Activated CD4-positive, alpha-beta memory T cell treated with anti-CD3 and anti-CD28 coated beads for 36 hours (primary cell): ENCODE measurements at regions not wholly inside any gene's neighbourhood (a gene's known extent, or its start where the extent isn't known, plus 50 kb on each side); places are given as distances from the start of the nearest gene placed in this dataset.

Experiments used
- CTCF ChIA-PET: fragments of 350-600 bp; sonication (Branson Sonifier 250); formaldehyde crosslinking; loops from one replicate; lab custom pipeline; 2021; ENCODE audit warnings: antibody characterized with exemption, inconsistent platforms; lab: Charles Lee
- POLR2A ChIA-PET: fragments of 350-600 bp; sonication (Branson Sonifier 250); formaldehyde crosslinking; loops from one replicate; lab custom pipeline; 2021; ENCODE audit warnings: antibody characterized with exemption; lab: Charles Lee
- DNase-seq: peaks from one replicate; pipeline ENCODE4 v3.0.0-alpha.2; 2020
- H3K27ac Mint-ChIP-seq: one replicate; pipeline ENCODE4 v1.8.0; 2021; ENCODE audit warnings: mixed read lengths
- H3K27me3 Mint-ChIP-seq: one replicate; pipeline ENCODE4 v1.8.0; 2021; ENCODE audit warnings: mixed read lengths
- H3K36me3 Mint-ChIP-seq: one replicate; pipeline ENCODE4 v1.8.0; 2021; ENCODE audit warnings: mixed read lengths
- H3K4me1 Mint-ChIP-seq: one replicate; pipeline ENCODE4 v1.8.0; 2021; ENCODE audit warnings: low read depth, mixed read lengths
- H3K4me3 Mint-ChIP-seq: one replicate; pipeline ENCODE4 v1.8.0; 2021; ENCODE audit warnings: mild to moderate bottlenecking, mixed read lengths
- H3K9me3 Mint-ChIP-seq: one replicate; pipeline ENCODE4 v1.8.0; 2021; ENCODE audit warnings: mixed read lengths
- intact Hi-C: fragments of 100-400 bp; cut with micrococcal nuclease; formaldehyde crosslinking; loops from one replicate; pipeline ENCODE4 v1.15.1; 2023

- no peaks in the 10 kb centered on the region for H3K4me1 Mint-ChIP-seq
- ChIA-PET CTCF (no interaction called here), POLR2A (no interaction called here)
- H3K36me3 Mint-ChIP-seq, result no peaks in the 10 kb centered on the region
- H3K4me3 Mint-ChIP-seq, result no peak overlapping the region
- no peaks in the 10 kb centered on the region for H3K27me3 Mint-ChIP-seq
- no peak overlapping the region for H3K27ac Mint-ChIP-seq
- H3K9me3 Mint-ChIP-seq, result no peaks in the 10 kb centered on the region
- intact Hi-C loops, result no loop called here
- DNase-seq, result no peak
These were observed 607.3 kb downstream of the CDH26 start for GRCh38 chr20:60565551-60565950.

GRCh38 chr20:60569116-60569515 lies 610.9 kb downstream of the CDH26 start:
- ChIA-PET POLR2A (no interaction called here), CTCF (no interaction called here)
- DNase-seq, result no peak
- no peak overlapping the region for H3K27ac Mint-ChIP-seq
- no peaks in the 10 kb centered on the region for H3K36me3 Mint-ChIP-seq
- H3K4me3 Mint-ChIP-seq, result no peak overlapping the region
- H3K4me1 Mint-ChIP-seq, result no peaks in the 10 kb centered on the region
- peaks cover 3% of the 10 kb centered on the region for H3K27me3 Mint-ChIP-seq
- H3K9me3 Mint-ChIP-seq, result no peaks in the 10 kb centered on the region
- intact Hi-C loops, result no loop called here

- Mint-ChIP-seq H3K27ac (no peak overlapping the region), H3K4me1 (no peaks in the 10 kb centered on the region), H3K4me3 (no peak overlapping the region), H3K27me3 (peaks cover 3% of the 10 kb centered on the region), H3K9me3 (no peaks in the 10 kb centered on the region), H3K36me3 (no peaks in the 10 kb centered on the region)
- POLR2A ChIA-PET, result no interaction called here
- no peak for DNase-seq
- intact Hi-C loops, result no loop called here
- CTCF ChIA-PET, result no interaction called here
These were observed 612.5 kb downstream of the CDH26 start for GRCh38 chr20:60570481-60571277.

GRCh38 chr20:60573003-60573680 lies 614.9 kb downstream of the CDH26 start:
- ChIA-PET CTCF (no interaction called here), POLR2A (no interaction called here)
- no peaks in the 10 kb centered on the region for H3K36me3 Mint-ChIP-seq
- no peak for DNase-seq
- no peaks in the 10 kb centered on the region for H3K4me1 Mint-ChIP-seq
- H3K27ac Mint-ChIP-seq, result no peak overlapping the region
- no peaks in the 10 kb centered on the region for H3K9me3 Mint-ChIP-seq
- no peak overlapping the region for H3K4me3 Mint-ChIP-seq
- intact Hi-C loops, result no loop called here
- H3K27me3 Mint-ChIP-seq, result peaks cover 3% of the 10 kb centered on the region

- ChIA-PET CTCF (no interaction called here), POLR2A (no interaction called here)
- no peak for DNase-seq
- Mint-ChIP-seq H3K4me3 (no peak overlapping the region), H3K9me3 (no peaks in the 10 kb centered on the region), H3K27me3 (peaks cover 2% of the 10 kb centered on the region), H3K36me3 (no peaks in the 10 kb centered on the region), H3K4me1 (no peaks in the 10 kb centered on the region), H3K27ac (no peak overlapping the region)
- intact Hi-C loops, result no loop called here
These were observed 618.0 kb downstream of the CDH26 start for GRCh38 chr20:60576236-60576635.

- no peak overlapping the region for H3K27ac Mint-ChIP-seq
- H3K4me1 Mint-ChIP-seq, result no peaks in the 10 kb centered on the region
- H3K4me3 Mint-ChIP-seq, result no peak overlapping the region
- POLR2A ChIA-PET, result no interaction called here
- CTCF ChIA-PET, result no interaction called here
- H3K36me3 Mint-ChIP-seq, result no peaks in the 10 kb centered on the region
- no peak for DNase-seq
- peaks cover 3% of the 10 kb centered on the region for H3K27me3 Mint-ChIP-seq
- intact Hi-C loops, result no loop called here
- no peaks in the 10 kb centered on the region for H3K9me3 Mint-ChIP-seq
These were observed 621.8 kb downstream of the CDH26 start for GRCh38 chr20:60579941-60580515.

- no peak overlapping the region for H3K4me3 Mint-ChIP-seq
- CTCF ChIA-PET, result no interaction called here
- intact Hi-C loops, result no loop called here
- POLR2A ChIA-PET, result no interaction called here
- H3K4me1 Mint-ChIP-seq, result no peaks in the 10 kb centered on the region
- peaks cover 3% of the 10 kb centered on the region for H3K27me3 Mint-ChIP-seq
- no peak overlapping the region for H3K27ac Mint-ChIP-seq
- no peaks in the 10 kb centered on the region for H3K9me3 Mint-ChIP-seq
- DNase-seq, result no peak
- H3K36me3 Mint-ChIP-seq, result no peaks in the 10 kb centered on the region
These were observed 623.4 kb downstream of the CDH26 start for GRCh38 chr20:60581606-60582115.

GRCh38 chr20:60583741-60584140 lies 625.5 kb downstream of the CDH26 start:
- Mint-ChIP-seq H3K4me3 (no peak overlapping the region), H3K9me3 (no peaks in the 10 kb centered on the region), H3K4me1 (no peaks in the 10 kb centered on the region), H3K27me3 (peaks cover 3% of the 10 kb centered on the region), H3K27ac (no peak overlapping the region), H3K36me3 (no peaks in the 10 kb centered on the region)
- ChIA-PET CTCF (no interaction called here), POLR2A (no interaction called here)
- no peak for DNase-seq
- intact Hi-C loops, result no loop called here

GRCh38 chr20:60584221-60584620 lies 626.0 kb downstream of the CDH26 start:
- Mint-ChIP-seq H3K27me3 (peaks cover 3% of the 10 kb centered on the region), H3K27ac (no peak overlapping the region), H3K9me3 (no peaks in the 10 kb centered on the region), H3K36me3 (no peaks in the 10 kb centered on the region), H3K4me1 (no peaks in the 10 kb centered on the region), H3K4me3 (no peak overlapping the region)
- intact Hi-C loops, result no loop called here
- DNase-seq, result no peak
- POLR2A ChIA-PET, result no interaction called here
- CTCF ChIA-PET, result no interaction called here

- CTCF ChIA-PET, result no interaction called here
These were observed 627.4 kb downstream of the CDH26 start for GRCh38 chr20:60585651-60586050.

GRCh38 chr20:60586269-60587050 lies 628.2 kb downstream of the CDH26 start:
- ChIA-PET POLR2A (no interaction called here), CTCF (no interaction called here)
- H3K27me3 Mint-ChIP-seq, result peaks cover 3% of the 10 kb centered on the region
- no peak for DNase-seq
- intact Hi-C loops, result no loop called here
- no peaks in the 10 kb centered on the region for H3K36me3 Mint-ChIP-seq
- H3K4me1 Mint-ChIP-seq, result no peaks in the 10 kb centered on the region
- H3K27ac Mint-ChIP-seq, result no peak overlapping the region
- H3K9me3 Mint-ChIP-seq, result no peaks in the 10 kb centered on the region
- no peak overlapping the region for H3K4me3 Mint-ChIP-seq

More at GRCh38 chr20:60585651-60586050, 627.4 kb downstream of the CDH26 start:
- Mint-ChIP-seq H3K27ac (no peak overlapping the region), H3K4me1 (no peaks in the 10 kb centered on the region), H3K27me3 (peaks cover 3% of the 10 kb centered on the region), H3K4me3 (no peak overlapping the region), H3K9me3 (no peaks in the 10 kb centered on the region), H3K36me3 (no peaks in the 10 kb centered on the region)
- POLR2A ChIA-PET, result no interaction called here
- no peak for DNase-seq
- intact Hi-C loops, result no loop called here

GRCh38 chr20:60587986-60588385 lies 629.8 kb downstream of the CDH26 start:
- DNase-seq, result no peak
- Mint-ChIP-seq H3K36me3 (no peaks in the 10 kb centered on the region), H3K9me3 (no peaks in the 10 kb centered on the region), H3K27ac (no peak overlapping the region), H3K4me3 (no peak overlapping the region), H3K27me3 (peaks cover 3% of the 10 kb centered on the region), H3K4me1 (no peaks in the 10 kb centered on the region)
- POLR2A ChIA-PET, result no interaction called here
- intact Hi-C loops, result no loop called here
- CTCF ChIA-PET, result no interaction called here
